ENCODE measurements at regions not wholly inside any gene's neighbourhood (a gene's known extent, or its start where the extent isn't known, plus 50 kb on each side); places are given as distances from the start of the nearest gene placed in this dataset.
A peak's percentile ranks its signal among the peaks of the same experiment; 100 is the strongest.

DNA sequence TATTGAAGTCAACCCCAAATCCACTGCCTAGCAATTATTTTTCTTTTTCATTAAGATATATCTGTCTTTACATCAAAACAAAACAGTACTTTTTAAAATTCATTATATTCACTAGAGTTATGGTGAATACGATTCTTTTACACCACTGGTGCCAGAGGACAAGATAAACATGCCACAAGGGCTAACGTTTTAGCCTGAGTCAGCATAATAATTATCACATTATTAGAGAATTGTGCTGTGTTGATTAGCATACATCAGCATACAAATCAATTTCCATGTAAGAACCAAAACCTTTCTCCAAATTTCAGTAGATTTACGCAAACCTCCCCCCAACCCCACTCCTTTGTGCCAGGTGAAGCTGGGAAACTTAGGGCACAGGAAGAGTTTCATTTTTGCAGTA lies 131.1 kb upstream of the TMEM106B start:
- no peak for DNase-seq (ENCODE audit: low spot score)

DNA sequence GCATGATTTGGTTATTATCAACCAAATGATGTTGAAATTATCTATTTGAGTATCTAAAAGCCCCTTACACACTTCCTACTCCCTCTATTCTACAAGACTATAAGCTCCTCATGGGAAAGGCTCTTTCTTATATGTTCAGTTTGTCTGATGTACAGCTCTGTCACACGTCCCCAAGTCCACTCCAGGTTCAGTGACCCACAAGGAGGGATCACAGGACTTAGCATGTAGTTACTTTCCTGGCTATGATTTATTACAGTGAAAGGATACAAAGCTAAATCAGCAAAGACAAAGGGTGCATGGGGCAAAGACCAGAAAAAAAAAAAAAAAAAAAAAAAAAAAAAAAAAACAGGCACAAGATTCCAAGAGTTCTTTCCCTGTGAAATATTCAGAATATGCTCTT lies 125.6 kb upstream of the TMEM106B start:
- no peak for DNase-seq (ENCODE audit: low spot score)

DNA sequence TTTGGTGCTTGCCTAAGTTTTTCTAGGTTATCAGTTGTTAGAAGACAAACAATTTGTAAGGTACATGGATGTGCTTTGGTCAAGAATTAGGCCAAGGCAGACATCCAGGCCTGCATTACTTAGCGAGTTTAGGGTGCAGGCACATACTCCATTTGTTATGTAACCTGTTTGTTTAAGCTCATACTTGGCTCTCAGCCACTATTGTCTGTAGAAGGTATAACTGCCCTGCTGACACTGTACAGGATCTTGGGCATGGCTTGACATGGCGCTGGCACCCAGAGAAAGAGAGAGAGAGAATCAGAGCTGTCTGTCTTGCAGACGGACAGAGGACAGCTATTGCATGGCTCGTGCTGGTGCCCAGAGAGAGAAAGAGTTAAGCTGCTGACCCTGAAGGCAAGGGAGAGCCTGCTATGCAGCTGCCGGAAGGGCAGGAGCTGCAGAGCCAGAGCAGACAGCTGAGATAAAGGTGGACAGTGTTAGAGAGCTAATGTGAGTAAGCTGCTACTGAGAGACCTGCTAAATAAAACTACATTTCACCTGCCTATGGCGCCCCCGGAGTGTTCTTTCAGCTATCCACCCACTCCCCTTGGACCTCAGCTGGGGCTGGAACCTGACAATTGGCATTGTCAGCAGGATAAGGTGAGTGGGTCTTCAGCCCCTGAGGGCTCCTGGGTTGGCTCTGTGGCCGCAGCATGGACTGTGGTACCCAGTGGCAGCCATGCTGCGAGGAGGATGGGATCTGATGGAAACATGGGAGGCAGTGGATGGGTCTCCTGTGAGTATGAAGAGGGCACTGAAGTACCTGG lies 120.9 kb upstream of the TMEM106B start:
- no peak for DNase-seq (ENCODE audit: low spot score)

DNA sequence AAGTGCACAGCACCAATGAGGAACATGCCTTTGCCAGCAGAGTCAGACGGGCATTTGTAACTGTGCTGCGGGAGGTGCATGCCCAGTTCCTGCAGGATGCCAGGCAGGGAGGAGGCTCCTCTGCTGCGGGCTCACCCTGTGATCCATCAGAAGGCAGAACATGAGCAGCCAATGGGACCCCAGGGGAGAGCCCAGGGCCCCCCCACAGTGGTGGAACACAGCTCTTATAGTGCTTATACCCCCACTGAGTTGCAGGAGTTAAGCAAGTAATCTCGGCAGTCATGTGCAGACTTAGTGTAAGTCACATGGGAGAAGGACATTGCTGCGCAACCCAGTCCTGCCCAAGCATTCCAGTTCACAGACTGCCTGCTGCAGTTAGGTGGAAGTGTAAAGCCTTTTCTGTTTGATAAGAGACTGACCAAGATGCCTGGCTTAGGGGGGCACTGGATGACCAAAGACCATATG lies 120.3 kb upstream of the TMEM106B start:
- no peak for DNase-seq (ENCODE audit: low spot score)

DNA sequence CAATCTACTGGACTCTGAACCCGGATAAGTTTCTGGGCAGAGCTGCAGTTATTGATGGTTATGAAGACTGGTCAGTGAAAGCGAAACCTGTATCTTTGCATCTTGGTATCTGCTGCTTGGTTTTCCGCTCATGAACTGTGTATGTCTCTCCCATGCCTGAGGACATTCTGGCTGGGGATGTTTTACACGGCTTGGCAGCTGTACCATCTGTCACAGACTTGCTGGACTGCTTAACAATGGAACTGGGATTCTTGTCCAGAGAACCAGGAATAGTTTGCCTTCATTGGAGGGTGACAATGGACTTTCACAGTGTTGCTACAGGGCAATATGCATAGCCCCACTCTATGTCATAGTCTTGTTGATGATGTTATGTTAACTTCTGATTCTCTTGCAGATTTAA lies 119.9 kb upstream of the TMEM106B start:
- DNase-seq (ENCODE audit: low spot score), result no peak

DNA sequence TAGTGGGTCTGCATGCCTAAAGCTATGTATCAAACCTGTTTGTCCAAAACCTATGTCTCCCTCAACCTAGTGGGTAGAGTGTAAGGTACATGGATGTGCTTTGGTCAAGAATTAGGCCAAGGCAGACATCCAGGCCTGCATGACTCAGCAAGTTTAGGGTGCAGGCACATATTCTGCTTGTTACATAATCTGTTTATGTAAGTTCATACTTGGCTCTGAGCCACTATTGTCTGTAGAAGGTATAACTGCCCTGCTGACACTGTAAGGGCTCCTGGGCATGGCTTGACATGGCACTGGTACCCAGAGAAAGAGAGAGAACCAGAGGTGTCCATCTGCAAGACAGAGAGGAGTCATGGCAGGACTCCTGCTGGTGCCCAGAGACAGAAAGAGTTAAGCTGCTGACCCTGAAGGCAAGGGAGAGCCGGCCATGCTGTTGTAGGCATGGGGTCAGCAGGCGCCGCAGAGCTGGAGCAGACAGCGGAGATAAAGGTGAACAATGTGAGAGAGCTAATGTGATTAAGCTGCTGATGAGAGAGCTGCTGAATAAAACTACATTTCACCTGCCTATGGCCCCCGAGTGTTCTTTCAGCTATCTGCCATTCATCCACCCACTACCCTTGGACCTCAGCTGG lies 118.5 kb upstream of the TMEM106B start:
- no peak for DNase-seq (ENCODE audit: low spot score)

DNA sequence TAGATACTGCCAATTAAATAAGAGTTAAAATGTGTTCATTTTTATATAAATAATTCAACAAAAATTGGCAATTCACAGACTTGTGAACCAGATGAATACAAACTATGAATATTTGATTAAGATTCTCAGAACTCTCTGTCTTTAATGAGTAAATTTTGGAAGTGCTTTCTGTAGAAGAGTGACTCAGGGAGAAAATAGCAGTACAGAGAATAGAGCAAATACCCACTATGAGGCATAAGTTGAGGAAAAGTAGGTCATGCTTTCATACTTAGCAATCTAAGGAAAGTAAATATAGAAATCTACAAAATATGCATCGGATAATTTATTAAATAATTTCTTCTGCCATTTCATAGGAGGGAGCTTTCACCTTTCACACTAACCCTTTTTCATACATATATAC lies 117.7 kb upstream of the TMEM106B start:
- no peak for DNase-seq (ENCODE audit: low spot score)

DNA sequence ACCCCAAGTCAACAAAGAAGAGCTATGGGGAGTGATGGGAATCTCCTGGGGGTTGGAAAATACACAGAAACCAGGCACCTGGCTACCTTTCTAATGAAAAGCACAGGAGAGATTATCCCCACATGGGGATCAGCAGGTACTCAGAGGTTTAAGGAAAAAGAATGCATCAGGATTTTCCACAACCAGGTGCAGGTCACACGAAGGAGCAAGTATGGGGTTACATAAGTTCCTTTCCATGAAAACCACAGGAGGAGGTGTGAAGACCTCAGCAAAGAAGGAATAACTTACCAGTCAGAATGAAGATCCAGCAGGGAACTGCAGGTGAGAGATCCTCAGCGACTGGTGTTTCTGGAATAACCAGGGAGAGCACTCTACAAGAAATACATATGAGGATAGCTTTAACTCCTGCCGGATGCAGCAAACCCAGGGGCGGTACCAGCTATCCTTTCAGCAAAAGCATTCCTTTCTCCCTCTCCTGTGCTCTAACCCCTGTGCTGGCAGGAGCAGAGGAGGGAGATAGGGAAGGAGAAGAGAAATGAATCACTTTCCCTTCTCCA lies 116.7 kb upstream of the TMEM106B start:
- no peak for DNase-seq (ENCODE audit: low spot score)

DNA sequence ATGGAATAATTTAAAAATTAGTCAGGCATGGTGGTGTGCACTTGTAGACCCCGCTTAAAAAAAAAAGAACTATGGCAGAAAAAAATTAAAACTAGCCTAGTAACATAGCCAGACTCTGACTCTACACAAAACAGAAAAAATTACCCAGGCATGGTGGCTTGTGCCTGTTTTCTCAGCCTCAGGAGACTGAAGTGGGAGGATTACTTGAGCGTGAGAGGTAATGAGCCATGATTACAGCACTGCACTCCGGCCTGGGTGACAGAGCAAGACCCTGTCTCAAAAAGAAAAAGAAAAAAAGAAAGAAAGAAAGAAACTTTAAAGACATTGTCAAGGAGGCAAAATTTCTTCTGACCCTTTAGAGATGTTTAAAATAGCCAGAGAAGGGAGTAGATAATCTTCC lies 109.0 kb upstream of the TMEM106B start:
- DNase-seq (ENCODE audit: low spot score), result no peak

DNA sequence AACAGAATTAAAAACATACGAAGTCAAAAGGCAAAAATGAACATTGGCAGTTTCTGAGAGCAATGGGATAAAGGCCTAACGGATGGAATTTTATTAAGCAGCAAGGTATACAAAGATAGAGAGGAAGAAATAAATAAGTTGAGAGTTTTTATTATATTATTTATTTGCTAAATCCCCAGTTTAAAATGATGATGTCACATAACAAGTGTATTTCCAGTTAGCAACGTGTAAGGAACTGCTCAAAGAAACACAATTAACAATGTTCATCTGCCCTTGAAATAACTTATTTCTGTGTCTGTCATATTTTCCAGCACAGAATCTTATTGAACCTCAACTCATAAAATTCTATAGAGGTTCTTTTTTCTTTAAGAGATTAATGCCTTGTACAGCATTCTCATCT lies 108.6 kb upstream of the TMEM106B start:
- DNase-seq (ENCODE audit: low spot score), result no peak

DNA sequence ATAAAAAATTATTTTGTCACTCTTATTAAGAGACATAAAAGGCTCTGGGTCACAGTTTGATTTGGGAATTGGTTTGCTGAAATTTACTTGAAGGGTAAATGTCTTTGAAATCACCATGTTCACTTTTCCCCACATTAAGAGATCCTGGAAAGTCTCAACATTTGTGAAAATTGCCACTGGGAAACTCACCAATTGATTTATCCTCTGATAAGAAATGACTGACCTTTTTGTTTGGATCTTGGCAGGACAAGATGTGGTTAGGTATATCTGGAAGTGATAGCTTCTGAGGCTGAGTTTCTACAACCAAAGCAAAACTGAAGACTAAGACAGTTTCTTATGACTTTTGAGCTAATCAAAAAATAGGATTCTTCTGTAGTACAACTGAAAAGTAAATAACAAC lies 107.1 kb upstream of the TMEM106B start:
- DNase-seq (ENCODE audit: low spot score), result no peak

DNA sequence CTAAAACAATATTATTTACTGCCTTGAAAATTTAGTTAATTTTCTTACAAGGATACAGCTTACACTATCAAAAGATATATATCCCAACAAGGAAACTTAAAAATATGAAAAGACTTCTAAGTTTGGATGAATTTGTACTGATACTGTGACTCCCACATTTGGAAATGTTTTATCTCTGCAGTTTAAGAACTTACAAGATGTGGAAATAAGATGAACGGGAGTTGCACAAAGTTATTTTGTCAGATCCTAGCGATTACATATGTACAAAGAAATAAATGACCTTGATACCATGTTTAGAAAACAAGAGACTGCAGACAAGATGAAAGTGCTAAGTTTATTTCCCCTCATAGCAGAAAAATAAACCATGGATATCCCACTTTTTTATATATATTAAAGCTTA lies 103.7 kb upstream of the TMEM106B start:
- DNase-seq (ENCODE audit: low spot score), result no peak

DNA sequence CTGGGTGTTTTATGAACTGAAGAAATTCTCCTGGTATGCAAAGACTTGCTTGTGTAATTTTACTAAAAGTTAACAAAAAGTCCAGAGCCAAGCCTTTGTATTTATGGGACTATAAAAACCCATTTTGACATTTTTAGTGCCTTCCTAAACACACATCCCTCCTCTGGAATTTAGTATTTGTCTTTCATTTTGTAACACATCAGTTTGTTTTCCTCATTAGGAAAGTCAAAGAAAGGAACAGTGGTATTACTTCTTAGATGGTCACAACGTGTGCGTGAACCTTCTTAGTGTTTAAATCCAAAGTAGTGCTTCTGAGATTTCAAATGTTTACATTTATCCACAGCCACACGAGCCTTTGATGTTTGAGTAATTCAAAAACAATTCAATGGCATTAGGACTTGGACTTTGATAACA lies 103.2 kb upstream of the TMEM106B start:
- DNase-seq (ENCODE audit: low spot score), result no peak

DNA sequence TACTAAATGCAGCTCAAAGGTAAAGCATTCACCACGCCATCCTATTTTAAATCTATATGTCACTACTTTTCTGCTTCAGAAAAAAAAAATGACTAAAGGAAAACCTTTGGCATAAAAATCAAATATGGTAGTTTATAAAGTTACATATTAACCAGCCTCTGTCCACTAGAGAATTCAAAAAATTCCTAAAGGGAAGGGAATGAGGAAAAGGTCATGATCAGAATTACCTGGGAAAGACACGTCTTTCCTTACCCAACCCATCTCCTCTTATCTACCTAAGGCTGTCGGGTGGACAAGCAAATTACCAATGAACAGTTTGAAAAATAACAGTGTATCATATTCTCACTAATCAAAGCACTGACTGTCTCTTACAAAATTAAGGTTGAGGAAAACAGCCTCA lies 100.7 kb upstream of the TMEM106B start:
- DNase-seq (ENCODE audit: low spot score), result no peak

DNA sequence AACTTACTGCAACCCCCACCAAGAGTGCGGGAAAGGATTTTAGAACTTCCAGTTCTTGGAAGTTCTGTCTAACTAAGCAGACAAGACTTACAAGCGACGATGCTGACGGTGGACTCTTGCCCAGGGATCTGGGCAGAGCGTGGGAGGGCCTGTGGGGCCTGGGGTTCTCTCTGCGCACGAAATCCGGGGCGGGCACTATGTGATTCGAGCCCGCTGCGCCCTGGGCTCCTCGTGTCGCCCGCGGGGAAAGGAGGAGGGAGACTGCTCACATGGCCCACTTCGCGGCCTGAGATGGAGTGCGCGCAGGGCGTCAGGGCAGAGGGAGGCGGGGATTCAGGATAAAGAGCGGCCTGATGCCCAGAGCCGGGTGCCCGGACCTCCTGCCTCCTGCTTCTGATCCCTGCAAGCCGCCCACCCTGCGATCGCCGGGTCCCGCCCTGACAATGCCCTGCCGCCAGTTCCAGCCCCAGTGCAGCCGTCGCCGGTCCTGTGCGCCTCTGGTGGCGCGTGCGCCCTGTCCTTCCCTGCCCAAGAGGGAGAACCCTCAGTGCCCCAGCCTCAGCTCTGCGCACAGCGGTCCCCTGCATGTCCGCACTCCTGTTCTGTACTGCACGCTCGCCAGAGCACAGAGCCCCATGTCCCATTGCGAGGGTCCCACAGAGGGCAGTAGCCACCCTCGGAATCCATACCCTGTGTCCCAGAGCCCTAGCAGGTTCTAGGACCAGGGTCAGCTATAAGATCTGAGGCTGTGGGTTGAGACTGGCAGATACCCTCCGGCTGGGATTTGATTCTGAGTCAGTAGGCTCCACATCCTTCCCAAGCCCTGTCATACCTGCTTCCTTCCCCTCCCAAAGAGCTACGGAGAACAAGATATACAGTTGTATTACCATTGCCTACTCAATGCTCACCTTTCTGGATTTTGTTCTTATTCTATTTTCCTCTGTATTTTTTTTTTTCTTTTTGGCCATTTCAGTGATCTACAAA lies 99.4 kb upstream of the TMEM106B start:
- peak; percentile 38 for DNase-seq (ENCODE audit: low spot score)

DNA sequence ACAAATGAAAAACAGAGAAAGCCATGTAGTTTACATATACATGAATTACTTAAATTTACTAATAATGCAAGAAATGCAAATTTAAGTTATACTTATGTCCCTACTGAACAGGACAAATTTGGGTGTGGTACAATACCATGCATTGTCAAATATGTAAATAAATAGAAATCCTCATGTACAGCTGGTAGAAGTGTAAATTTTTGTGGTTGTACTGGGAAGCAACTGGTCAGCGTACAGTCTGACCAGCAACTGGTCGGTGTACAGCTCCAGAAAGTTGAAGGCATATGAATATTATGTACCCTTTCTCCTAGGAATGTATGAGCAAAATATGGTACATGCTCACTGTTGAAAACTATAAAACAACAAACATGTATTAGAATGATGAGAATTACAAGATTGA lies 93.9 kb upstream of the TMEM106B start:
- no peak for DNase-seq (ENCODE audit: low spot score)

DNA sequence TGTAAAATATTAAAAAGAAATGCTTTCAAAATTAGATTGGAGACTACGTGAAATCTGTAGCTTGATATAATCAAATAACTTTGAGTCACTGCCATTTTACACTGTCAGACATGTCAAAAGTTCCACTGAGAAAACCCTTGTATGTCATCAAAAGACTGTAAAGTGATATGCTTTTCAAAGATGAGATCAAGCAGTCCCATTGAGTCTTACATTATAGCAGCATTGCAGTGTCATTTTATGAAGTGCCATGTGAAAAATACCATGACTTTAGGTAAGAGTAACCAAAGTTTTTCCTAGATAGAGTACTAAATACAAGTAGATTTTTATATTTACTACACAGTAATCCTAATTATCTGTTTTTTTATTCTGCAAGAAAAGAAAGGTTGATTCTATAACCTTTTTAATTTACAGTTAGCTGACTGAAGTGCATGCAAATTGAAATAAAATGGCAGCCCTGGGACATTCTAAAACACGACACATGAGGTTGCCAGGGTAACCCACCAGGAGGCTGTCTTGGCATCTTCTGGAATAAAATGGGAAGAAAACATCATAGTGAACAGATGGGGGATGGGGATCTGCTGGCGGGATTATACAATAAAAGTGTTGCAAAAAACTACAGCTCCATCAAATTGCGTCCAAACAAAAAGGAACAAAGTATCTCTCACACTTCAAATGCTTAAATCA lies 91.3 kb upstream of the TMEM106B start:
- peak; percentile 27 for DNase-seq (ENCODE audit: low spot score)

DNA sequence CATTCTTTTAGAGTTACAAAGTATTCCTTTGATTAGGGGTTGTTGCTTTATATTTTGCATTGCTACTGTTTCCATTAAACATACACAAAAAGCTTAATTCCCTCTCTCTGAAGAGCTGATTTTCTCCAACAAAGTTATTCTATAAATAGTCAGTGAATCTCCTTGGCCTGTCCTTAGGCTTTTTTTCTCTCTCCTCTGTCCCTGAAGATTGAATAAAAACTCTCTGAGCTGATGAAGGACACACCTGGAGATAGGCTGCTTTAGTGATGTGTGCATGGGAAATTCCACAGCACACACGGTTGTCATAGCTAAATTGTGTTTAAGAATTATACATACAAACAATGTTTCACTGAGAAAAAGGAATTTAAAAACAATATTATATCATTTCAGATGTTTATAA lies 90.5 kb upstream of the TMEM106B start:
- DNase-seq (ENCODE audit: low spot score), result no peak

DNA sequence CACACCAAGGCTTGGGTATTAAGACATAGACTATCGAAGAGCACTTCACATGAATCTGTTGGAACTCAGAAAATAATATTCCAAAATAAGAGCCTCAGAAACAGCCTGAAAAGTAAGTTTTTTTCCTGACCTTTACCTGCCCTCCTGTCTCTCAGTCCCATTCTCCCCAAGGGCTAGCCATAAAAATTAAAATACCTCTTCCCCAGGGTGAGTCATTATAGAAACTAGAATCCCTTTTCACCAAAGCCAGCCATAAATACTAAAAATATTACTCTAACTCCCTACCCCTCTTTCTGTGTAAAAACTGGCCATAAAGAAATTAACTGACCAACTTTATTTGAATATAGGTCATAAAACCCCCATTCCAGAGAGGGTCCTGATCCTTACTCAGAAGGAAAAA lies 87.9 kb upstream of the TMEM106B start:
- no peak for DNase-seq (ENCODE audit: low spot score)

DNA sequence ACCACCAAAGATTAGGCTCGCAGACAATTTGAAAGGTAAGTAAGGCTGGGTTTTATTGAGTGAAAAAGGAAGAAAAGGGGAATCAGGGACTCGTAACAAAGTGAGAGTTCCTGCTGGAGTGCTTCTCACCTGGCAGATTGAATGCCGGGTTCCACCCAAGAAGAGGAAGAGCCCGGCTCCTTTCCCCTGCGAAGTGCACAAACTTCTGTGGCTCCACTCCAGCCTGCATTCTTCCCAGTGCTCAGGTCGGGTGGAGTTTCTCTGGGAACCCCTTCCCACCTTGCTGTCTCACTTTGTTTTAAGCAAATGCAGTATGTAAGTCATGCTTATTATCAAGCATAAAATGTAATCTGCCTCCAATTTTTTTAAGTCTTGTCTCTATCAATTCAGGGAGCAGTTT lies 87.1 kb upstream of the TMEM106B start:
- DNase-seq (ENCODE audit: low spot score), result no peak

DNA sequence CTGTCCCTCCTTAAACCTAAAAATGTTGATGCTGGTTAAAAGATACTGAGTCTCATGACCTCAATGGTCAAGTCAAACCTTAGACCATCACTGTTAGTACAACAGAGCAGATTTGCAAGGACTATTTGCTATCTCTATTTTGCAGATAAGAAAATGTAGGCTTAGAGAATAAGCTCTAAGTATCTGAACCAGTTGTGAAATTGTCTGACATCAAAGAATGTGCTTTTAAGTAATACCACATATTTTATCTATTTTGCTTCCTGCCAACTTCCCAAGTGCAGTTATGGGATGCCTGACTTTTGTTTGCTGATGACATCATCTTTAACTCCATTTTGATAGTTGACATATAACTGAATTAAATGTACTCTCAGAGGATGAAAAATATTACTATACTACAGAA lies 83.6 kb upstream of the TMEM106B start:
- no peak for DNase-seq (ENCODE audit: low spot score)

DNA sequence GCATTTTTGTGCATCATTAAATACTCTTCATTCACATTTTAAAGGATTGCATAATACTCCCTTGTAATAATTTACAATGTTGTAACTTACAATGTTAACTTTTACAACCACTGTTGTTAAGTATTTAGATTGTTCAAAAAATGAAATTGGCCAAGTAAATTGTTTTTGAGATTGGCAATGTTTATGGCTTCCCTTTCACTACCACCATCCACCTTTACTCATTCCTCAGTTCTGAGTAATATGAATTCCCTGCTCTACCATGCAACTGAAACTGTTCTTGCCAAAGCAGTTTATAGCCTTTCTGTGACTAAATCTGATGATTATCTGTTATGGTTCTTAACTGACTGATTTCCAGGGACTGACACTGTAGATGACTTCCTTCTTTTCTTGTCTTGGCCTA lies 80.5 kb upstream of the TMEM106B start:
- no peak for DNase-seq (ENCODE audit: low spot score)

Measured in globus pallidus (tissue), 1 donor.